HG03442 (cell line): ENCODE measurements at regions not wholly inside any gene's neighbourhood (a gene's known extent, or its start where the extent isn't known, plus 50 kb on each side); places are given as distances from the start of the nearest gene placed in this dataset.

Source experiments
- ATAC-seq: cut with Tn5 transposase; IDR thresholded peaks from one replicate; pipeline ENCODE4 v1.9.1; 2021; ENCODE audit warnings: mild to moderate bottlenecking, moderate library complexity; ENCODE audit not compliant: unreplicated experiment

- ATAC-seq: no peak
Measured at GRCh38 chr14:58780185-58780584, 142.4 kb downstream of the DACT1 start.

DNA sequence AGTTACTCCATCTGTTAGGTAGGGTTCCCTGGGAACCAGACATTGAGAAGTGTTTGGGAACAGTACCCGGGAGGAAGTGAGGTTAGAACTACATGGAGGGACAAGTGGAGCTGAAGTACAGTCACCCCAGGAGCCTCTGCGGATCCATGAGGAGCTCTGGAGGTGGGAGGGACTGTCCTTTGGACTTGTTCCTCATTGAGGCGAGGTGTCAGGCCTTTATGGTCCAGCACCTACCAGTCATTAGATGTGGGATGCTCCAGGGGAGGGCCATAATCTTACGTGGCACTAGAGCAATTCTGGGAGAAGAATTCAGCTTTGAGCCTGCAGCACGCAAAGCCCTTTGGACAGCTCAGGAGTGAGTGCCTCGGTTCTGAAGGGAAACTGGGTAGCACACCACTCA is 142.8 kb downstream of the DACT1 start:
- no peak for ATAC-seq

DNA sequence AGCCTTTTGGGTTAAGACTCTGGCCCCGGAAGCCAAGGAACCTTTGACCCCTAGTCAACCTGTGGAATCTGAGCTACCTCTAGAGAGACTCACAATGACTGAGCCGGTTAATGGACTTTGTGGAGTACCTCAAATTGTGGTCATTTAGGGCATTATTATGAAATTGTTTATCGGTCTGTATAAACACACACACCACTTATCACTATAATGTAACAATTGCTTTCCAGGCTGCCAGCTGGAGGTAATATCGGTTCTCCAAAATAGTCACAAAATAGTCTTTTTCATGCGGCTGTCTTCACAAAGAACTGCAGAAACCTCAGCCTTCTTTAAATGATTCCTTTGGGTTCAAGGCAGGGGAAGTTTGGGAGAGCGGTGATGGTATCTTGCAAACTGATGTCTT is 144.2 kb downstream of the DACT1 start:
- ATAC-seq: no peak

GRCh38 chr14:58783792-58784511 is 146.2 kb downstream of the DACT1 start:
- no peak for ATAC-seq

- ATAC-seq: no peak
Measured at GRCh38 chr14:58784931-58785330, 147.2 kb downstream of the DACT1 start.

GRCh38 chr14:58785701-58786100 is 147.9 kb downstream of the DACT1 start:
- ATAC-seq: no peak

GRCh38 chr14:58787592-58787991 is 149.8 kb downstream of the DACT1 start:
- no peak for ATAC-seq

GRCh38 chr14:58788655-58789503 is 151.1 kb downstream of the DACT1 start:
- no peak for ATAC-seq

DNA sequence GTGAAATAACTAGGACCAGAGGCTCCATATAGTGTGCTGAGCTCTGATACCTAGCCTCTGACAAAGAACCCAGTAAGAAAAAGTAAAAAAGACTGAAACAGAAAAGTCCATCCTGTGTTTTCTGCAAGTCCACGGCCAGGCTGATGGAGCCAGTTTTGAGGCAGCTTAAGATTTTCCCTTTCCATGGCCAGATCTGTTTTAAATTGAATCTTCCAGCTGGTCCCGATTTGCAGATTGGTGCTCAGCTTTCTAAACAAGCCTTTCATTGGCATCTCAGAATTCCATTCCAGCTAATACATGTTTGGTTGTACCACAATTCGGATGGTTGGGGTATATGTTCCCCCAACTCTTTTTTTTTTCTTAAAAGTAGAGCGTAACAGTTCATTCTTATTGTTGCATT is 152.0 kb downstream of the DACT1 start:
- no peak for ATAC-seq

DNA sequence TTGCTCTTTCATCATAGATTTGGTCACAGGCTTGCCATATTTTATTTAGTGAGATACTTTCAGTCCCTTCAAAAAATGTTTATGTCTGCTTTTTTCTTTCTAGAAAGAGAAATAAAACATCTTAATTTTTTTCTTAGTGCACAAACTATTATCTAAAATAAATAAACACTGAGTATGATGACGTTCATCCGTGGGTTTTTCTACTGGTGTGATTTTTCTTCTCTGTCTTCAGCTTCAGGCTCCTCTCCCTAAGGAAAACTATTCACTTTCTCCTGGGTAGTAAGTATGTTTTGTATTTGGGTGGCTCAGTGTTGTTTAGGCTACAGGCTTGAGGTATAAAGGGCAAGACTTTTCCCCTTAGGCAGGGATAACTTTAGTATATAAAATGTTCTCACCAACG is 154.7 kb downstream of the DACT1 start:
- ATAC-seq: no peak

GRCh38 chr14:58793131-58793740 is 155.5 kb downstream of the DACT1 start:
- no peak for ATAC-seq

GRCh38 chr14:58794993-58795762 is 157.4 kb downstream of the DACT1 start:
- no peak for ATAC-seq

GRCh38 chr14:58796242-58797009 is 158.7 kb downstream of the DACT1 start:
- no peak for ATAC-seq

DNA sequence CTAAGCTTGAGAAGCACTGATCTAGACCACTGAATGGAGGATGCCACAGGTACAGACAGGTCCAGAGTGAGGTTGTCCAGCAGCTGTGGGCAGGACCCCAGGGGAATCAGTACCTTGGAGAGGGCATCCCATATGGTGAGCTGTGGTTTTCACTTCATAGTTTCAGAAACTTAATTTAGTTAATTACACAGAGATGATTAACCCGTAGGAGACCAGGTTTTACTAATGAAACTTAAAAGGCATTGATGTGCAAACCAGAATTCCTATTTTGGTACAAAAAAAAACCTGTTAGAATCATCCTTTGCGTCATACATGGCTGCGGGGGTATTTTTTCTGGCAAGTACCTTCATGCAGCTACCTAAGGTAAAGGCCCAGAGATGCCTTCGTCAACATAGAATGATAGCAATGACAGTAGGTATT is 159.3 kb downstream of the DACT1 start:
- ATAC-seq: peak; percentile 72

- no peak for ATAC-seq
Measured at GRCh38 chr14:58798173-58798572, 160.4 kb downstream of the DACT1 start.

GRCh38 chr14:58801086-58801485 is 163.3 kb downstream of the DACT1 start:
- no peak for ATAC-seq

GRCh38 chr14:58805057-58805456 is 167.3 kb downstream of the DACT1 start:
- no peak for ATAC-seq

GRCh38 chr14:58805605-58806409 is 168.0 kb downstream of the DACT1 start:
- no peak for ATAC-seq

DNA sequence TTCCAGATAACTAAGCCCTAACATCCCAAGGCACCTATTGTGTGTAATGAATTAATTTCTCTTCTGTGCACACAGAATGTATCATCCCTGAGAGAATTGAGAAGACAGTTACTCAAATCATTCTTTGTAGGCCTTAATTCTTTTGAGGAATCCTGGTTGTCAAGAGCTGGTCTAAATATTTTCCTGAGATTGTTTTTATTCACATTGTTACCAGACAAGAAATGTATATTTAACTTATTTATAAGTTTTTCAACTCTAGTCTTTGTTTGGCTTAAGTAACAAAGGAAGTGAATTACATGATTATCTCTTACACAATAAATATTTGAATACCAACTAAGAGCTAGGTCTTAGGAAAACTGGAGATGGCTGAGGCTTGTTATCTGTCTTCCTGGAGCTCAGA is 169.4 kb downstream of the DACT1 start:
- ATAC-seq: no peak

- no peak for ATAC-seq
Measured at GRCh38 chr14:58808828-58809227, 171.1 kb downstream of the DACT1 start.
